Neural crest cell (in vitro differentiated cells): ENCODE measurements at regions not wholly inside any gene's neighbourhood (a gene's known extent, or its start where the extent isn't known, plus 50 kb on each side); places are given as distances from the start of the nearest gene placed in this dataset.

Experiments used
- DNase-seq: peaks from one replicate; pipeline ENCODE4 v3.0.0; 2021; ENCODE audit warnings: low read depth, mixed read lengths, low spot score
- H3K27ac Mint-ChIP-seq: one replicate; pipeline ENCODE4 v1.8.0; 2021; ENCODE audit warnings: mild to moderate bottlenecking, mixed read lengths; ENCODE audit not compliant: unreplicated experiment
- H3K27me3 Mint-ChIP-seq: 2 replicates; pipeline ENCODE4 v1.8.0; 2021; ENCODE audit warnings: low read depth, mild to moderate bottlenecking, mixed read lengths
- H3K36me3 Mint-ChIP-seq: 2 replicates; pipeline ENCODE4 v1.8.0; 2021; ENCODE audit warnings: low read depth, mild to moderate bottlenecking, mixed read lengths
- H3K4me1 Mint-ChIP-seq: 2 replicates; pipeline ENCODE4 v1.8.0; 2021; ENCODE audit warnings: mixed read lengths
- H3K4me3 Mint-ChIP-seq: one replicate; pipeline ENCODE4 v1.8.0; 2021; ENCODE audit warnings: mild to moderate bottlenecking, mixed read lengths
- H3K9me3 Mint-ChIP-seq: 2 replicates; pipeline ENCODE4 v1.8.0; 2021; ENCODE audit warnings: mixed read lengths
- TF ChIP-seq, protein P1 (sequence below): fragments of 200-600 bp; sonication (generic); conservative IDR thresholded peaks from 2 replicates; pipeline ENCODE4 v1.5.0; 2021; ENCODE audit warnings: antibody characterized with exemption, mild to moderate bottlenecking

DNA sequence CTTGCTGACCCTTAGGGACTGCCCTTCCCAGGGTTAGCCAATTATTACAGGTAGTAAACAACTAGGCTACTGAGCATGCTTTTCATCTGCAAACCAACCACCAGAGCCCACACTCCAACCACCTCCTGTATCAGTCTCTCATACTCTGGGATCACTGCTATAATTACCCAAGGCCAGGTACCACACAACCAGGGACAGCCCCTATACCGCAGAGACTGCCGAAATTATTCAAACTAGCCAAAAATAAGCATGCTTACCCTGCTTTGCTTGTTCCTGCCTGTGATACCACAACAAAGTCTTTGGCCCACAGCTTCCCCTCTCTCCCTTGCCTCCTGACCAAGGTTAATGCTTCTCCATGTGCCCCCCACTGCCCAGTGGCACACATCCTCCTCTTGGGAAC is 197.6 kb upstream of the SRRM4 start:
- peaks cover 5% of the 10 kb centered on the region for H3K4me1 Mint-ChIP-seq
- H3K27ac Mint-ChIP-seq = no peak overlapping the region
- peaks cover 26% of the 10 kb centered on the region for H3K27me3 Mint-ChIP-seq
- H3K9me3 Mint-ChIP-seq = no peaks in the 10 kb centered on the region
- no peak for DNase-seq
- H3K4me3 Mint-ChIP-seq = no peak overlapping the region
- H3K36me3 Mint-ChIP-seq = no peaks in the 10 kb centered on the region
- TF ChIP-seq, protein P1, sequence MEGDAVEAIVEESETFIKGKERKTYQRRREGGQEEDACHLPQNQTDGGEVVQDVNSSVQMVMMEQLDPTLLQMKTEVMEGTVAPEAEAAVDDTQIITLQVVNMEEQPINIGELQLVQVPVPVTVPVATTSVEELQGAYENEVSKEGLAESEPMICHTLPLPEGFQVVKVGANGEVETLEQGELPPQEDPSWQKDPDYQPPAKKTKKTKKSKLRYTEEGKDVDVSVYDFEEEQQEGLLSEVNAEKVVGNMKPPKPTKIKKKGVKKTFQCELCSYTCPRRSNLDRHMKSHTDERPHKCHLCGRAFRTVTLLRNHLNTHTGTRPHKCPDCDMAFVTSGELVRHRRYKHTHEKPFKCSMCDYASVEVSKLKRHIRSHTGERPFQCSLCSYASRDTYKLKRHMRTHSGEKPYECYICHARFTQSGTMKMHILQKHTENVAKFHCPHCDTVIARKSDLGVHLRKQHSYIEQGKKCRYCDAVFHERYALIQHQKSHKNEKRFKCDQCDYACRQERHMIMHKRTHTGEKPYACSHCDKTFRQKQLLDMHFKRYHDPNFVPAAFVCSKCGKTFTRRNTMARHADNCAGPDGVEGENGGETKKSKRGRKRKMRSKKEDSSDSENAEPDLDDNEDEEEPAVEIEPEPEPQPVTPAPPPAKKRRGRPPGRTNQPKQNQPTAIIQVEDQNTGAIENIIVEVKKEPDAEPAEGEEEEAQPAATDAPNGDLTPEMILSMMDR = no peak

DNA sequence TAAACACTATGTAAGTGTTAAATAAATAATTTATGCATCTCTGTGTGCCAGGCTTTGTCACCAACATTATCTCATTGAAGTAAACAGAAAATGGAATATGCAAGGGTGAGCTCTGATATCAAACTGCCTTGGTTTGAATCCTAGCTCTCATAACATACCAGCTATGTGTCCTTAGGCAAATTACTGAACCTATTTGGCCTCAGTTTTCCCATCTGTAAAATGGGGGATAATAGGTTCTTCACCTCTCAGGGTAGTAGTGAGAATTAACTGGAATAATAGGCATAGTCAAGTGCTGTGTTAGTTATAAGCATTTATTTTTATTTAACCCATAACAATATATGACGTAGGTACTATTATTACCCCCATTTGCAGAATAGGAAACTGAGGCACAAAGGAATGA is 190.8 kb upstream of the SRRM4 start:
- H3K27me3 Mint-ChIP-seq = peaks cover 60% of the 10 kb centered on the region
- no peak overlapping the region for H3K27ac Mint-ChIP-seq
- peaks cover 2% of the 10 kb centered on the region for H3K9me3 Mint-ChIP-seq
- DNase-seq = no peak
- H3K36me3 Mint-ChIP-seq = no peaks in the 10 kb centered on the region
- H3K4me3 Mint-ChIP-seq = no peak overlapping the region
- H3K4me1 Mint-ChIP-seq = no peaks in the 10 kb centered on the region
- TF ChIP-seq, protein P1 = no peak

DNA sequence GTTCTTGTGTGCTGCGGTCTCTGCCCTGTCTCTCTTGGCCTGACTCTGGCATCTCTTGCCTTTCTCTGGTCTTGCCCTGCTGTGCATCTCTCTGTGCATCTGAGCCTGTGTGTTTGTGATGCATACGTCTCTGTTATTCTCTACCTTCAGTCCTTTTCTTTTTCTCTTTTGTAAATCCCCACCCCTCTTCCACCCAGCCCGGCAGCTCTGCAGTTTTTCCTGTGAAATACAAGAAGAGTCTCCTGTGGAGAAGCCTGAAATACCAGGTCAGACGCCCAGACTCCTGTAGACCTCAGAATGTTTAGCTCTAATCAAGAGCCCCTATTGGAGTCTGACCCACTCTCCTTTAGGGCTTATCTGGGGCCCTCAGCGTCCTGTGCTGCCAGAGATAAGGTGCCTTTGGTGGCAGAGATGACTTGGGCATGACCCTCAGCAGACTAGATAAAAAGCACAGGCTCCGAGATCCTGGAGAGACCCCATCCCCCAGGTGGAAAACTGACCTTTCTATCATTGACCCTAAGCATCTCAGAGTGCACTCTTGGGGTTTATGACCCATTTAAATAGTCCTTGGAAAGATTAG is 167.5 kb upstream of the SRRM4 start:
- no peaks in the 10 kb centered on the region for H3K27me3 Mint-ChIP-seq

DNA sequence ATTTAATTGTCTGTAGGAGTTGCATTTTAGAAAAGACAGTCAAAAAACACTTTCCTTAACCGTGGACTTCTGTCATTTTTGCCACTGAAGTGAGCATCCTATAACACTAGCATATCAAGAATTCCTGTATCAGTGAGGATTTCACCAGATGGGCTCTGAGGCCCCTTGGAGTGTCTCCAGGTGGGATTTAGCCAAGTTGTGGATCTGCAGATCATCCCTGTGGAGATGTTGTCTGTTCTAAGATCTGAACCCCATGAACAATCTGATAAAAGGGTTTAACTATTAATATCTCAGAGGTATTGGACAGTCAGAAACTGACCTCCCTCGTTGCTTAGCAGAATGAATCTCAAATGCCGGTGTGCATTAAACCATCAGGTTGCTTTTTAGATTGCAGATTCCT is 165.0 kb upstream of the SRRM4 start:
- peaks cover 4% of the 10 kb centered on the region for H3K9me3 Mint-ChIP-seq
- no peak overlapping the region for H3K4me3 Mint-ChIP-seq
- no peak for DNase-seq
- H3K36me3 Mint-ChIP-seq = peaks cover 3% of the 10 kb centered on the region
- peaks cover 31% of the 10 kb centered on the region for H3K4me1 Mint-ChIP-seq
- H3K27me3 Mint-ChIP-seq = no peaks in the 10 kb centered on the region
- no peak overlapping the region for H3K27ac Mint-ChIP-seq
- TF ChIP-seq, protein P1 = no peak

More for the DNA sequence above, 167.5 kb upstream of the SRRM4 start:
- peaks cover 4% of the 10 kb centered on the region for H3K9me3 Mint-ChIP-seq
- peaks cover 22% of the 10 kb centered on the region for H3K4me1 Mint-ChIP-seq
- H3K27ac Mint-ChIP-seq = no peak overlapping the region
- no peak for DNase-seq
- TF ChIP-seq, protein P1 = no peak
- H3K36me3 Mint-ChIP-seq = peaks cover 5% of the 10 kb centered on the region
- no peak overlapping the region for H3K4me3 Mint-ChIP-seq

DNA sequence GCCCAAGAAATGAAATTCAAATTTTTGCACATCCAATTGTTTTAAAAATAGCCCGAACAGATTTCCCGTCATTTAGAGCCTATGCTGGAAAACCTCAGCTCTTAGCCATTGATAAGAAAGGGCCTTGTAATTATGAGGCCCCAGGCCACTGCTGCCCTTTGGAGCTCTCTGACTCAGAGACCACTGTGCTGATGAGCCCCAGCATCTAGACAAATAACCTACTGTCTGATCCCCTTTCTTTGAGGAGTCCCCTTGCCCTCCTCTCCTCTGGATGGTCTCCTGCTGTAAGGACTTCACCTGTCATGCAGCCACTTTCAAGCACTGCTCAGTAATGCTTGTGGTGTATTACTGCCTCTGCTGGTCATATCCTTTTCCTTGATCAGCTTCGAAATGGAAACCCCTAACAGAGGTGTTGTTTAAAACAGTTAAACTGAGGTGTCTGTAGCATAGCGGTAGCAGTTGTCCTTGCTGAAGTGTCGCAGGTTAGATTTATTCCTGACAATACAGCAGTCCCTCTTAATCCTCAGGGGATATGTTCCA is 159.9 kb upstream of the SRRM4 start:
- Mint-ChIP-seq H3K27ac (peak overlapping the region; percentile 69), H3K36me3 (peaks cover 3% of the 10 kb centered on the region), H3K4me3 (peak overlapping the region; percentile 65), H3K27me3 (no peaks in the 10 kb centered on the region), H3K9me3 (peaks cover 4% of the 10 kb centered on the region), H3K4me1 (peaks cover 32% of the 10 kb centered on the region)
- TF ChIP-seq, protein P1 = no peak
- no peak for DNase-seq
